Upper lobe of left lung (tissue), 4 donors: ENCODE measurements at regions not wholly inside any gene's neighbourhood (a gene's known extent, or its start where the extent isn't known, plus 50 kb on each side); places are given as distances from the start of the nearest gene placed in this dataset.

Experiments used
- EP300 ChIP-seq, 4 donors: sonication (generic); formaldehyde crosslinking; IDR thresholded peaks; one replicate each; pipeline ENCODE4 v1.5.1; 2017; ENCODE audit warnings: antibody characterized with exemption in 4 of 4, control low read depth in 2 of 4
- POLR2A ChIP-seq, 4 donors: fragments of 450-650 bp; IDR thresholded peaks; one replicate each; pipeline ENCODE4 v1.5.1; 2016 to 2017; ENCODE audit warnings: antibody characterized with exemption in 4 of 4, mild to moderate bottlenecking in 2 of 4
- TF ChIP-seq, protein P1 (sequence below), 6 experiments: fragments of 450-650 bp in 4 of 6; fragments of 200-600 bp in 2 of 6; sonication (generic) in 2 of 6; IDR thresholded peaks; one replicate each; pipeline ENCODE4 v1.5.1; 2016 to 2019; ENCODE audit warnings: antibody characterized with exemption in 6 of 6

GRCh38 chr15:47972738-47973137 lies 148.1 kb upstream of the SLC24A5 start:
- TF ChIP-seq EP300 (IDR thresholded peaks at IDR 0.05) (no peak), POLR2A (IDR thresholded peaks at IDR 0.05) (no peak)
- TF ChIP-seq, protein P1, sequence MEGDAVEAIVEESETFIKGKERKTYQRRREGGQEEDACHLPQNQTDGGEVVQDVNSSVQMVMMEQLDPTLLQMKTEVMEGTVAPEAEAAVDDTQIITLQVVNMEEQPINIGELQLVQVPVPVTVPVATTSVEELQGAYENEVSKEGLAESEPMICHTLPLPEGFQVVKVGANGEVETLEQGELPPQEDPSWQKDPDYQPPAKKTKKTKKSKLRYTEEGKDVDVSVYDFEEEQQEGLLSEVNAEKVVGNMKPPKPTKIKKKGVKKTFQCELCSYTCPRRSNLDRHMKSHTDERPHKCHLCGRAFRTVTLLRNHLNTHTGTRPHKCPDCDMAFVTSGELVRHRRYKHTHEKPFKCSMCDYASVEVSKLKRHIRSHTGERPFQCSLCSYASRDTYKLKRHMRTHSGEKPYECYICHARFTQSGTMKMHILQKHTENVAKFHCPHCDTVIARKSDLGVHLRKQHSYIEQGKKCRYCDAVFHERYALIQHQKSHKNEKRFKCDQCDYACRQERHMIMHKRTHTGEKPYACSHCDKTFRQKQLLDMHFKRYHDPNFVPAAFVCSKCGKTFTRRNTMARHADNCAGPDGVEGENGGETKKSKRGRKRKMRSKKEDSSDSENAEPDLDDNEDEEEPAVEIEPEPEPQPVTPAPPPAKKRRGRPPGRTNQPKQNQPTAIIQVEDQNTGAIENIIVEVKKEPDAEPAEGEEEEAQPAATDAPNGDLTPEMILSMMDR (IDR thresholded peaks at IDR 0.05), result no peak
